ENCODE measurements at regions not wholly inside any gene's neighbourhood (a gene's known extent, or its start where the extent isn't known, plus 50 kb on each side); places are given as distances from the start of the nearest gene placed in this dataset.
"Not testable (repeated sequence)": the region's sequence is repeated elsewhere in the genome, so short reads cannot be mapped to it uniquely, and the experiment has no call there.

DNA sequence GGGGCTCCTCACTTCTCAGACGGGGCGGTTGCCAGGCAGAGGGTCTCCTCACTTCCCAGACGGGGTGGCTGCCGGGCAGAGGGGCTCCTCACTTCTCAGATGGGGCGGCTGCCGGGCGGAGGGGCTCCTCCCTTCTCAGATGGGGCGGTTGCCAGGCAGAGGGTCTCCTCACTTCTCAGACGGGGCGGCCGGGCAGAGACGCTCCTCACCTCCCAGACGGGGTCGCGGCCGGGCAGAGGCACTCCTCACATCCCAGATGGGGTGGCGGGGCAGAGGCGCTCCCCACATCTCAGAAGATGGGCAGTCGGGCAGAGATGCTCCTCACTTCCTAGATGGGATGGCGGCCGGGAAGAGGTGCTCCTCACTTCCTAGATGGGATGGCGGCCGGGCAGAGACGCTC lies 148.3 kb downstream of the UTRN start:
- TF ChIP-seq SUZ12 (IDR thresholded peaks at IDR 0.05); NFRKB (IDR thresholded peaks at IDR 0.05); ARNT (IDR thresholded peaks at IDR 0.05); CTBP1 (IDR thresholded peaks at IDR 0.05; ENCODE audit: borderline replicate concordance); BHLHE40 (IDR thresholded peaks at IDR 0.05; ENCODE audit: borderline replicate concordance); LEF1 (IDR thresholded peaks at IDR 0.05; ENCODE audit: borderline replicate concordance); FOXM1 (IDR thresholded peaks at IDR 0.05; ENCODE audit: borderline replicate concordance); TARDBP (IDR thresholded peaks at IDR 0.05); L3MBTL2 (conservative IDR thresholded peaks at IDR 0.05); FOXK2 (IDR thresholded peaks at IDR 0.05); FOXA1 (IDR thresholded peaks at IDR 0.05); HDGF (IDR thresholded peaks at IDR 0.05; ENCODE audit: borderline replicate concordance): not testable (repeated sequence)
